CD14-positive monocyte (primary cell): ENCODE measurements at regions not wholly inside any gene's neighbourhood (a gene's known extent, or its start where the extent isn't known, plus 50 kb on each side); places are given as distances from the start of the nearest gene placed in this dataset.

Source experiments
- DNase-seq, 3 donors: peaks; one replicate each; pipeline ENCODE4 v3.0.0-alpha.2; 2011 to 2022
- H2AFZ ChIP-seq: 2 replicates; pipeline ENCODE4 v1.6.0; 2012; ENCODE audit warnings: mild to moderate bottlenecking, low read depth, low read length, inconsistent platforms; ENCODE audit not compliant: insufficient read depth, poor library complexity, severe bottlenecking
- H3K27ac ChIP-seq, 2 donors: 1 replicate in 1 of 2; 2 replicates in 1 of 2; pipeline ENCODE4 v1.5.1; 2012 to 2013; ENCODE audit warnings: low read length in 2 of 2, control low read depth in 1 of 2, inconsistent platforms in 1 of 2, low read depth in 1 of 2, mild to moderate bottlenecking in 1 of 2
- H3K27me3 ChIP-seq, 2 donors: one replicate each; pipeline versions ENCODE4 v1.6.0 to v1.6.1; 2011 to 2013; ENCODE audit warnings: low read length in 2 of 2; ENCODE audit not compliant: control insufficient read depth in 2 of 2, insufficient read depth in 2 of 2
- H3K36me3 ChIP-seq, 2 donors: replicated peaks in 1 of 2; 1 replicate in 1 of 2; 2 replicates in 1 of 2; pipeline versions ENCODE4 v1.5.1 to v1.6.1; 2012 to 2013; ENCODE audit warnings: low read length in 2 of 2, control low read depth in 1 of 2, inconsistent platforms in 1 of 2, mild to moderate bottlenecking in 1 of 2; ENCODE audit not compliant: insufficient read depth in 2 of 2, control insufficient read depth in 1 of 2
- H3K4me1 ChIP-seq, 2 donors: 1 replicate in 1 of 2; 2 replicates in 1 of 2; pipeline versions ENCODE4 v1.5.1 to v1.6.1; 2012 to 2013; ENCODE audit warnings: low read length in 2 of 2, control low read depth in 1 of 2, inconsistent platforms in 1 of 2, mild to moderate bottlenecking in 1 of 2, moderate library complexity in 1 of 2; ENCODE audit not compliant: insufficient read depth in 2 of 2, control insufficient read depth in 1 of 2
- H3K4me2 ChIP-seq: replicated peaks from 2 replicates; pipeline ENCODE3; 2012; ENCODE audit warnings: low read length, moderate library complexity, mild to moderate bottlenecking; ENCODE audit not compliant: poor library complexity, severe bottlenecking; ENCODE audit errors: extremely low read depth
- H3K4me3 ChIP-seq, 3 experiments: fragments of 200-600 bp in 1 of 3; sonication (generic) in 1 of 3; replicated peaks in 1 of 3; 1 replicate in 2 of 3; 2 replicates in 1 of 3; pipeline ENCODE4 v1.5.1; 2011 to 2013; ENCODE audit warnings: low read length in 3 of 3, mild to moderate bottlenecking in 3 of 3, control low read depth in 2 of 3, low read depth in 2 of 3, inconsistent platforms in 1 of 3, moderate library complexity in 1 of 3
- H3K79me2 ChIP-seq: 2 replicates; pipeline ENCODE4 v1.6.0; 2012; ENCODE audit warnings: mild to moderate bottlenecking, control low read depth, inconsistent platforms, low read length, moderate library complexity; ENCODE audit not compliant: insufficient read depth
- H3K9ac ChIP-seq: 2 replicates; pipeline ENCODE4 v1.6.0; 2017; ENCODE audit warnings: low read length, mild to moderate bottlenecking; ENCODE audit not compliant: insufficient read depth, poor library complexity, severe bottlenecking
- H3K9me3 ChIP-seq, 2 donors: replicated peaks in 1 of 2; 1 replicate in 1 of 2; 2 replicates in 1 of 2; pipeline versions ENCODE4 v1.5.1 to v1.6.1; 2012 to 2013; ENCODE audit warnings: low read length in 2 of 2, control low read depth in 1 of 2; ENCODE audit not compliant: control insufficient read depth in 1 of 2, insufficient read depth in 1 of 2
- H4K20me1 ChIP-seq: 2 replicates; pipeline ENCODE4 v1.6.0; 2012; ENCODE audit warnings: mild to moderate bottlenecking, low read length, control low read depth, moderate library complexity; ENCODE audit not compliant: insufficient read depth
- H3K27ac Mint-ChIP-seq, 7 donors: one replicate each; pipeline ENCODE4 v1.8.0; 2020; ENCODE audit warnings: mild to moderate bottlenecking in 7 of 7, mixed read lengths in 7 of 7, moderate library complexity in 6 of 7, inconsistent platforms in 2 of 7
- H3K27me3 Mint-ChIP-seq, 3 donors: one replicate each; pipeline ENCODE4 v1.8.0; 2021 to 2022; ENCODE audit warnings: low read depth in 3 of 3, mild to moderate bottlenecking in 3 of 3, mixed read lengths in 3 of 3, moderate library complexity in 3 of 3, inconsistent platforms in 1 of 3
- H3K36me3 Mint-ChIP-seq, 2 donors: one replicate each; pipeline ENCODE4 v1.8.0; 2020; ENCODE audit warnings: mixed read lengths in 2 of 2, inconsistent platforms in 1 of 2, mild to moderate bottlenecking in 1 of 2
- H3K4me1 Mint-ChIP-seq: one replicate; pipeline ENCODE4 v1.8.0; 2020; ENCODE audit warnings: mild to moderate bottlenecking, mixed read lengths
- H3K4me3 Mint-ChIP-seq, 2 donors: one replicate each; pipeline ENCODE4 v1.8.0; 2020; ENCODE audit warnings: mild to moderate bottlenecking in 2 of 2, mixed read lengths in 2 of 2, moderate library complexity in 1 of 2
- H3K9me3 Mint-ChIP-seq, 7 donors: one replicate each; pipeline ENCODE4 v1.8.0; 2020 to 2022; ENCODE audit warnings: mixed read lengths in 7 of 7, mild to moderate bottlenecking in 6 of 7, moderate library complexity in 6 of 7, inconsistent platforms in 2 of 7
- WGBS: methylation state at CpG from one replicate; pipeline ENCODE4 v1.1.5; 2013; ENCODE audit warnings: missing lambda C conversion rate; ENCODE audit not compliant: insufficient coverage; 5-methylcytosine and 5-hydroxymethylcytosine counted together
- intact Hi-C, 2 donors: fragments of 100-400 bp; cut with micrococcal nuclease; formaldehyde crosslinking; loops; one replicate each; pipeline versions ENCODE4 v1.15.0 to v1.15.1; 2023
- TF ChIP-seq, protein P1 (sequence below): fragments of 200-600 bp; IDR thresholded peaks from one replicate; pipeline ENCODE4 v1.8.0; 2022; ENCODE audit warnings: antibody characterized with exemption, mild to moderate bottlenecking

DNA sequence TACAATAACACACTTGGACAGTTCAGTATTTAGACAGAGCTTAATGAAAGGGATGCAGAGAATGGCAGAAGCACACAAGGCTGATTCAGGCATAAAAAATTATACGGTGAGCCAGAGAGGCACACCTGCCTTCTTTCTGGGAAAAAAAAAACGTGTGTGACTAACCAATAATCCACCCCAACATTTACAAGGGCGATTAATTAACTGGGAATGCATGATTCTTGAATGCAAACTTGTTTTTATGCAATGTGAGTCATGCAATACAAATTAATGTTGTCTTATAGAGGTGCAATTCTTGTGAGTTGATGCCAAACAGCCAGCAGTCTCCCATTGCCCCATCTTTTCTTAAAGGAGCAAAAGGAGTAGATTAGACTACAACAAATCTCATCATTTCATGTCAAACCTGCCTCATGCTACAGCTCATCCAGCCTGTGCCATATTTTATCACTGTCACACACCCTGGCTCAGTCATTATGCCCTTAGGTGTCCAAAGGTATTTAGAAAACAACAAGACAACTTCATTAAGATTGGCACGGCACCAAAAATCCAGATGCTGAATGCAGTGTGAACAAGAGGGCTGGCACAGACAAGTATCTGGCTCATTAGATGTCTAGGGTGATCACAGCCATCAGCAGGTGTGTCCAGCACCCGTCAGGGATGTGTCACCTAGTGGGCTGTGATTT, 721.1 kb downstream of the EFNB2 start:
- Histone ChIP-seq H3K36me3 (no peaks in the 10 kb centered on the region), H3K27me3 (no peaks in the 10 kb centered on the region), H3K9me3 (peaks cover 7 to 14% of the 10 kb centered on the region in 2 donors), H3K79me2 (no peaks in the 10 kb centered on the region), H3K4me2 (no peak overlapping the region), H4K20me1 (no peaks in the 10 kb centered on the region), H2AFZ (no peak overlapping the region), H3K27ac (no peak overlapping the region), H3K4me3 (no peak overlapping the region), H3K9ac (no peak overlapping the region), H3K4me1 (no peaks in the 10 kb centered on the region)
- no peak for DNase-seq
- peaks cover 0 to 2% (median 0%) of the 10 kb centered on the region in 3 donors for H3K27me3 Mint-ChIP-seq
- TF ChIP-seq, protein P1, sequence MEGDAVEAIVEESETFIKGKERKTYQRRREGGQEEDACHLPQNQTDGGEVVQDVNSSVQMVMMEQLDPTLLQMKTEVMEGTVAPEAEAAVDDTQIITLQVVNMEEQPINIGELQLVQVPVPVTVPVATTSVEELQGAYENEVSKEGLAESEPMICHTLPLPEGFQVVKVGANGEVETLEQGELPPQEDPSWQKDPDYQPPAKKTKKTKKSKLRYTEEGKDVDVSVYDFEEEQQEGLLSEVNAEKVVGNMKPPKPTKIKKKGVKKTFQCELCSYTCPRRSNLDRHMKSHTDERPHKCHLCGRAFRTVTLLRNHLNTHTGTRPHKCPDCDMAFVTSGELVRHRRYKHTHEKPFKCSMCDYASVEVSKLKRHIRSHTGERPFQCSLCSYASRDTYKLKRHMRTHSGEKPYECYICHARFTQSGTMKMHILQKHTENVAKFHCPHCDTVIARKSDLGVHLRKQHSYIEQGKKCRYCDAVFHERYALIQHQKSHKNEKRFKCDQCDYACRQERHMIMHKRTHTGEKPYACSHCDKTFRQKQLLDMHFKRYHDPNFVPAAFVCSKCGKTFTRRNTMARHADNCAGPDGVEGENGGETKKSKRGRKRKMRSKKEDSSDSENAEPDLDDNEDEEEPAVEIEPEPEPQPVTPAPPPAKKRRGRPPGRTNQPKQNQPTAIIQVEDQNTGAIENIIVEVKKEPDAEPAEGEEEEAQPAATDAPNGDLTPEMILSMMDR: no peak
- no peaks in the 10 kb centered on the region for H3K4me1 Mint-ChIP-seq
- H3K27ac Mint-ChIP-seq: peak overlapping the region in 1 of 7 donors; percentile 31
- H3K4me3 Mint-ChIP-seq: no peak overlapping the region
- no peaks in the 10 kb centered on the region for H3K36me3 Mint-ChIP-seq
- 87% methylated on average over 3 of the region's 5 CpGs for WGBS
- peaks cover 4 to 12% (median 7%) of the 10 kb centered on the region in 7 donors for H3K9me3 Mint-ChIP-seq
- intact Hi-C loops: no loop called here

DNA sequence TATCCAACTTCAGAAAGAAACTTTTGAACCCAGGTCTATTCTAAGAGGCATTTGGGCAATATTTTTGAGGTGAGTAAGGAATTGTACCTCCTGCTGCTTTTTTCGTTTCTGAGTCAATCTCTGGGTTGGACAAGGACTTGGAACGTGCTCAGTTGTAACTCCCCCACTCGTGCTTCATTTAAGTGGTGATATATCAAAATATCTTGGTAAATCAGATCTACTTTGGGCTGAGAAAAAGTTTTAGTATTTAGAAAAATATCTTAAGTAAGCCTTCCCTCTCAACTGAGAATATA, 728.9 kb downstream of the EFNB2 start:
- WGBS: no CpG with 5 or more reads among the region's 3 CpGs
- no peak overlapping the region for H2AFZ ChIP-seq

More for the DNA sequence above, 728.9 kb downstream of the EFNB2 start:
- Mint-ChIP-seq H3K36me3 (no peaks in the 10 kb centered on the region), H3K4me1 (no peaks in the 10 kb centered on the region), H3K27ac (no peak overlapping the region), H3K9me3 (peaks cover 0 to 12% (median 6%) of the 10 kb centered on the region in 7 donors), H3K27me3 (peaks cover 0 to 3% (median 0%) of the 10 kb centered on the region in 3 donors), H3K4me3 (no peak overlapping the region)
- H3K9me3 ChIP-seq: peaks cover 15 to 20% of the 10 kb centered on the region in 2 donors
- no peaks in the 10 kb centered on the region for H4K20me1 ChIP-seq
- H3K27me3 ChIP-seq: no peaks in the 10 kb centered on the region
- TF ChIP-seq, protein P1: no peak
- intact Hi-C loops: no loop called here
- no peaks in the 10 kb centered on the region for H3K36me3 ChIP-seq
- H3K4me3 ChIP-seq: no peak overlapping the region
- H3K27ac ChIP-seq: no peak overlapping the region
- no peak overlapping the region for H3K4me2 ChIP-seq
- no peaks in the 10 kb centered on the region for H3K79me2 ChIP-seq
- no peaks in the 10 kb centered on the region for H3K4me1 ChIP-seq
- no peak overlapping the region for H3K9ac ChIP-seq
- no peak for DNase-seq
